Endothelial cell (in vitro differentiated cells): ENCODE measurements at regions not wholly inside any gene's neighbourhood (a gene's known extent, or its start where the extent isn't known, plus 50 kb on each side); places are given as distances from the start of the nearest gene placed in this dataset.
A peak's percentile ranks its signal among the peaks of the same experiment; 100 is the strongest.
"Not testable (repeated sequence)": the region's sequence is repeated elsewhere in the genome, so short reads cannot be mapped to it uniquely, and the experiment has no call there.

Source experiments
- DNase-seq: peaks from one replicate; pipeline ENCODE4 v3.0.0; 2021; ENCODE audit warnings: low spot score
- H3K27ac Mint-ChIP-seq: one replicate; pipeline ENCODE4 v1.8.0; 2021; ENCODE audit warnings: mixed read lengths, inconsistent platforms; ENCODE audit not compliant: unreplicated experiment
- H3K27me3 Mint-ChIP-seq: one replicate; pipeline ENCODE4 v1.8.0; 2021; ENCODE audit warnings: mild to moderate bottlenecking, moderate library complexity, mixed read lengths, inconsistent platforms; ENCODE audit not compliant: unreplicated experiment
- H3K36me3 Mint-ChIP-seq: one replicate; pipeline ENCODE4 v1.8.0; 2021; ENCODE audit warnings: mild to moderate bottlenecking, low read depth, mixed read lengths, inconsistent platforms; ENCODE audit not compliant: unreplicated experiment
- H3K4me1 Mint-ChIP-seq: one replicate; pipeline ENCODE4 v1.8.0; 2021; ENCODE audit warnings: mild to moderate bottlenecking, mixed read lengths, inconsistent platforms; ENCODE audit not compliant: unreplicated experiment
- H3K4me3 Mint-ChIP-seq: one replicate; pipeline ENCODE4 v1.8.0; 2021; ENCODE audit warnings: mild to moderate bottlenecking, mixed read lengths, inconsistent platforms; ENCODE audit not compliant: unreplicated experiment
- H3K9me3 Mint-ChIP-seq: one replicate; pipeline ENCODE4 v1.8.0; 2021; ENCODE audit warnings: mixed read lengths, inconsistent platforms; ENCODE audit not compliant: unreplicated experiment

DNA sequence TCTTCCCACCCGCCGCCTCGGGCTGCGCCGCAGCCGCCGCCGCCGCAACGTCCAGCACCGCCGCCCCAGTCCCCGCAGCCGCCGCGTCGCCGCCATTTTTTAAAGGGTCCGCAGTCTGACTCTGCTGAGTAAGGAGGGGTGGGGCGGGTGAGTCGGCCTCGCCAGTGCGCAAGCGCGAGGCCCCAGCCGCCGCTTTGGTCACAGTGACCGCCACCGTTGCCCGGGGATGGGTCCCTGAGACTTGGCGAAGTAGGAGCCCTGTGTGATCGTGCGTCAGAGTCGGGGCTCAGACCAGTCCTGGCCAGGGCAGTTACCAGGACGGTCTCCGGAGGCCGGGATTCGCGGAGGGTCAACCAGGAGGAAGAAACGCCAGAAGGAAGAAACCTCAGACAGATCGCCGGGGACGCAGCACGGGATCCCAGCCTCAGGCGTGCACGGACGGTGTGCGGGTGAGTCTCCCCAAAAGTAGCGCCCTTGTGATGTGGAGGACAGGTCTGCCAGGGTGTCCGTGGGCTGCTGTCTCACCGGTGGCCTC lies 1414.2 kb upstream of the PCDH10 start:
- H3K36me3 Mint-ChIP-seq, H3K4me3 Mint-ChIP-seq, H3K4me1 Mint-ChIP-seq, H3K9me3 Mint-ChIP-seq, H3K27me3 Mint-ChIP-seq: not testable (repeated sequence)
- peak; percentile 27 for DNase-seq
- peak overlapping the region; percentile 49 for H3K27ac Mint-ChIP-seq

DNA sequence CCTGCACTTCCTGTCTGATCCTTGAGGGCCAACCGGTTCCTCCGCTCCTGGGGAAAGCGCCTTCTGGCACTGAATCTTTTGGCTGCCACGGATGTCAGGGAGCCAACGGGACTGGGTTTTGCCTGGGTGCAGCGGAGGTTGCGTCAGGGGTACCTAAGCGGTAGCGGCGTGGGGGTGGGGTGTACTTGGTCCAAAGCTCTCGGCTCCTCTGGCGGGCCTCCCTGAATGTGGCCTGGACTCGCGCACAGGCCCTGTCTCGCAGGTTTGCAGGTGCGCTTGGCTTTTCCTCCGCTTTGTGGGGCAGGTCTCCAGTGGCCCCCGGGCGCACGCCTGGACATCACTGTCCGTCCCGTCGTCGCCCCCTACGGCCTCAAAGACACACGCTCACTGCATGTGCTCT lies 1410.1 kb upstream of the PCDH10 start:
- H3K27ac Mint-ChIP-seq, H3K4me3 Mint-ChIP-seq, H3K9me3 Mint-ChIP-seq, H3K27me3 Mint-ChIP-seq, H3K4me1 Mint-ChIP-seq, H3K36me3 Mint-ChIP-seq, DNase-seq: not testable (repeated sequence)

DNA sequence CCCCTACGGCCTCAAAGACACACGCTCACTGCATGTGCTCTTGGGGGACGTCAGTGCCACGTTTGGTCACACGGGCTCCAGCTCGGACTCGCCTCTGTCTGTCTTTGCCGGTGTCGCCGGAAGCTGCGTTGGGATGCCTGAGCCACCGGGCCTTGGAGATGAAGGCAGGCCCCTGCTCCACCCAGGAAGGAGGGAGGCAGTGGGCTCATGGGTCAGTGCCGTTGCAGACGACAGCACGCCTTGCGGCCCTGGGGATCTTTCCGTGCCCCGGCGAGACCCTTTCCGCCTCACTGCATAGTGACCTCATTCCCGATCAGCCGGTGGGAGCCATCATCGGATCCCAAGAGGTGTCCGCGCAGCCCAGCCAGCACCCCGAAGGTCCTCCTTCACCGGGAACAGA lies 1407.3 kb upstream of the PCDH10 start:
- not testable (repeated sequence) for H3K36me3 Mint-ChIP-seq, H3K4me3 Mint-ChIP-seq, H3K27ac Mint-ChIP-seq, H3K9me3 Mint-ChIP-seq, H3K4me1 Mint-ChIP-seq, DNase-seq, H3K27me3 Mint-ChIP-seq

DNA sequence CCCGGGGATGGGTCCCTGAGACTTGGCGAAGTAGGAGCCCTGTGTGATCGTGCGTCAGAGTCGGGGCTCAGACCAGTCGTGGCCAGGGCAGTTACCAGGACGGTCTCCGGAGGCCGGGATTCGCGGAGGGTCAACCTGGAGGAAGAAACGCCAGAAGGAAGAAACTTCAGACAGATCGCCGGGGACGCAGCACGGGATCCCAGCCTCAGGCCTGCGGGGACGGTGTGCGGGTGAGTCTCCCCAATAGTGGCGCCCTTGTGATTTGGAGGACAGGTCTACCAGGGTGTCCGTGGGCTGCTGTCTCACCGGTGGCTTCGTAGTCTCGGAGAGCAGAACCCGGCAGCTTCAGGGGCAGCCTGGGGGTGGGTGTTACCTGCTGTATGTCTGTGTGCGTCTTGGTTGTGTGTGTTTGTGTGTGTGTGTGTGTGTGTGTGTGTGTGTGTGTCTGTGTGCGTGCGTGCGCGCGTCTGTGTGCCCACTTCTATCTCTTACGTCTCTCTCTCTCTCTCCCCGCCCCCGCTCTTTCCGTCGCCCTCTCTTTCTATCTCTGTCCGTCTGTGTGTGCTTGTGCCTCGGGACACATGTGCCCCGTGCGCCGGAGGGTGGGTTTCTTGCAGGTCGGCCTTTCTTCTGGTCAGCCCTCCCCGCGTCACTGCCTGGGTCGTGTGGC lies 1406.4 kb upstream of the PCDH10 start:
- H3K27me3 Mint-ChIP-seq, H3K36me3 Mint-ChIP-seq, H3K9me3 Mint-ChIP-seq, DNase-seq, H3K4me1 Mint-ChIP-seq: not testable (repeated sequence)
- Mint-ChIP-seq H3K27ac (peak overlapping the region; percentile 32), H3K4me3 (peak overlapping the region; percentile 87)

DNA sequence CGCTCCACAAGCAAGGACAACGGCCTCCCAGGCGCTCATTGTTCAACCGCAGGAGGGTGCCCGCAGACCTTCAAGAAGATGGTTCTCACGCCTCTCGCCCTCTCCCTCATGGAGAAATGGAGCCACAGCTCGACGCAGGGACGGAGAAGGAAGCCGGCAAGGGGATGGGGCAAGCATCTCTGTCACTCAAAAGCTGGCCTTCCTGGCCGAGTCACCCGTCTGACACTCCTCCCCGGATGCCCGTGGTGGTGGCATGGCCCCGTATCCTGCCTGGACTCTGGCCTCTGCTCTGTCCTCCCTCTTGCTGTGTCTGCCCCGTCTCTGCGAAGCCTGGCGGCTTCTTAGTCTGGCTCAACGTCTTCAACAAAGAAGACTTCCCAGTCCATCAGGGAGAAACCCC lies 1405.7 kb upstream of the PCDH10 start:
- H3K4me1 Mint-ChIP-seq, H3K4me3 Mint-ChIP-seq, H3K9me3 Mint-ChIP-seq: not testable (repeated sequence)

DNA sequence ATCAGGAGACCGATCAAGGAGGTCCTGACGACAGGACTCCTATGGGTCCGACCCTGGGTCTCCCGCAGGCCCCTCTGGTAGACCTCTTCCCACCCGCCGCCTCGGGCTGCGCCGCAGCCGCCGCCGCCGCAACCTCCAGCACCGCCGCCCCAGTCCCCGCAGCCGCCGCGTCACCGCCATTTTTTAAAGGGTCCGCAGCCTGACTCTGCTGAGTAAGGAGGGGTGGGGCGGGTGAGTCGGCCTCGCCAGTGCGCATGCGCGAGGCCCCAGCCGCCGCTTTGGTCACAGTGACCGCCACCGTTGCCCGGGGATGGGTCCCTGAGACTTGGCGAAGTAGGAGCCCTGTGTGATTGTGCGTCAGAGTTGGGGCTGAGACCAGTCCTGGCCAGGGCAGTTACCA lies 1401.9 kb upstream of the PCDH10 start:
- H3K4me3 Mint-ChIP-seq, H3K27me3 Mint-ChIP-seq, H3K4me1 Mint-ChIP-seq, H3K27ac Mint-ChIP-seq, DNase-seq, H3K36me3 Mint-ChIP-seq, H3K9me3 Mint-ChIP-seq: not testable (repeated sequence)

More for the DNA sequence above, 1405.7 kb upstream of the PCDH10 start:
- not testable (repeated sequence) for H3K27me3 Mint-ChIP-seq, H3K27ac Mint-ChIP-seq, DNase-seq, H3K36me3 Mint-ChIP-seq

DNA sequence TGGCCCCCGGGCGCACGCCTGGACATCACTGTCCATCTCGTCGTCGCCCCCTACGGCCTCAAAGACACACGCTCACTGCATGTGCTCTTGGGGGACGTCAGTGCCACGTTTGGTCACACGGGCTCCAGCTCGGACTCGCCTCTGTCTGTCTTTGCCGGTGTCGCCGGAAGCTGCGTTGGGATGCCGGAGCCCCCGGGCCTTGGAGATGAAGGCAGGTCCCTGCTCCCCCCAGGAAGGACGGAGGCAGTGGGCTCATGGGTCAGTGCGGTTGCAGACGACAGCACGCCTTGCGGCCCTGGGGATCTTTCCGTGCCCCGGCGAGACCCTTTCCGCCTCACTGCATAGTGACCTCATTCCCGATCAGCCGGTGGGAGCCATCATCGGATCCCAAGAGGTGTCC lies 1399.9 kb upstream of the PCDH10 start:
- DNase-seq, H3K36me3 Mint-ChIP-seq, H3K4me3 Mint-ChIP-seq, H3K27ac Mint-ChIP-seq, H3K4me1 Mint-ChIP-seq, H3K9me3 Mint-ChIP-seq, H3K27me3 Mint-ChIP-seq: not testable (repeated sequence)

DNA sequence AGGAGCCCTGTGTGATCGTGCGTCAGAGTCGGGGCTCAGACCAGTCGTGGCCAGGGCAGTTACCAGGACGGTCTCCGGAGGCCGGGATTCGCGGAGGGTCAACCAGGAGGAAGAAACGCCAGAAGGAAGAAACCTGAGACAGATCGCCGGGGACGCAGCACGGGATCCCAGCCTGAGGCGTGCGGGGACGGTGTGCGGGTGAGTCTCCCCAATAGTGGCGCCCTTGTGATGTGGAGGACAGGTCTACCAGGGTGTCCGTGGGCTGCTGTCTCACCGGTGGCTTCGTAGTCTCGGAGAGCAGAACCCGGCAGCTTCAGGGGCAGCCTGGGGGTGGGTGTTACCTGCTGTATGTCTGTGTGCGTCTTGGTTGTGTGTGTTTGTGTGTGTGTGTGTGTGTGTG lies 1399.1 kb upstream of the PCDH10 start:
- H3K27me3 Mint-ChIP-seq: not testable (repeated sequence)
- peak; percentile 29 for DNase-seq

DNA sequence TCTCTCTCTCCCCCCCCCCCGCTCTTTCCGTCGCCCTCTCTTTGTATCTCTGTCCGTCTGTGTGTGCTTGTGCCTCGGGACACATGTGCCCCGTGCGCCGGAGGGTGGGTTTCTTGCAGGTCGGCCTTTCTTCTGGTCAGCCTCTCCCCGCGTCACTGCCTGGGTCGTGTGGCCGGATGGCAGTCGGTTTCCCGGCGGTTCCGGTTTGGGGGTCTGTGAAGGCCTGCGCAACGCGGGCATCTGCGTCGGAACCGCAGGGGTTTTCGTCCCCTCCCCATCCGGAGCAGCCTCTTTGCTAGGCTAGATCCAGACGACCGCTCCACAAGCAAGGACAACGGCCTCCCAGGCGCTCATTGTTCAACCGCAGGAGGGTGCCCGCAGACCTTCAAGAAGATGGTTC lies 1398.6 kb upstream of the PCDH10 start:
- peak; percentile 42 for DNase-seq
- H3K4me3 Mint-ChIP-seq, H3K36me3 Mint-ChIP-seq, H3K27ac Mint-ChIP-seq, H3K4me1 Mint-ChIP-seq, H3K27me3 Mint-ChIP-seq, H3K9me3 Mint-ChIP-seq: not testable (repeated sequence)

More for the DNA sequence above, 1399.1 kb upstream of the PCDH10 start:
- H3K36me3 Mint-ChIP-seq, H3K9me3 Mint-ChIP-seq, H3K4me3 Mint-ChIP-seq, H3K4me1 Mint-ChIP-seq, H3K27ac Mint-ChIP-seq: not testable (repeated sequence)

DNA sequence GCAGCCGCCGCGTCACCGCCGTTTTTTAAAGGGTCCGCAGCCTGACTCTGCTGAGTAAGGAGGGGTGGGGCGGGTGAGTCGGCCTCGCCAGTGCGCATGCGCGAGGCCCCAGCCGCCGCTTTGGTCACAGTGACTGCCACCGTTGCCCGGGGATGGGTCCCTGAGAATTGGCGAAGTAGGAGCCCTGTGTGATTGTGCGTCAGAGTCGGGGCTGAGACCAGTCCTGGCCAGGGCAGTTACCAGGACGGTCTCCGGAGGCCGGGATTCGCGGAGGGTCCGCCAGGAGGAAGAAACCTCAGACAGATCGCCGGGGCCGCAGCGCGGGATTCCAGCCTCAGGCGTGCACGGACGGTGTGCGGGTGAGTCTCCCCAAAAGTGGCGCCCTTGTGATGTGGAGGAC lies 1386.9 kb upstream of the PCDH10 start:
- not testable (repeated sequence) for H3K27ac Mint-ChIP-seq, H3K4me3 Mint-ChIP-seq, H3K4me1 Mint-ChIP-seq, H3K36me3 Mint-ChIP-seq, H3K27me3 Mint-ChIP-seq, H3K9me3 Mint-ChIP-seq, DNase-seq
